ENCODE measurements at regions not wholly inside any gene's neighbourhood (a gene's known extent, or its start where the extent isn't known, plus 50 kb on each side); places are given as distances from the start of the nearest gene placed in this dataset.

DNA sequence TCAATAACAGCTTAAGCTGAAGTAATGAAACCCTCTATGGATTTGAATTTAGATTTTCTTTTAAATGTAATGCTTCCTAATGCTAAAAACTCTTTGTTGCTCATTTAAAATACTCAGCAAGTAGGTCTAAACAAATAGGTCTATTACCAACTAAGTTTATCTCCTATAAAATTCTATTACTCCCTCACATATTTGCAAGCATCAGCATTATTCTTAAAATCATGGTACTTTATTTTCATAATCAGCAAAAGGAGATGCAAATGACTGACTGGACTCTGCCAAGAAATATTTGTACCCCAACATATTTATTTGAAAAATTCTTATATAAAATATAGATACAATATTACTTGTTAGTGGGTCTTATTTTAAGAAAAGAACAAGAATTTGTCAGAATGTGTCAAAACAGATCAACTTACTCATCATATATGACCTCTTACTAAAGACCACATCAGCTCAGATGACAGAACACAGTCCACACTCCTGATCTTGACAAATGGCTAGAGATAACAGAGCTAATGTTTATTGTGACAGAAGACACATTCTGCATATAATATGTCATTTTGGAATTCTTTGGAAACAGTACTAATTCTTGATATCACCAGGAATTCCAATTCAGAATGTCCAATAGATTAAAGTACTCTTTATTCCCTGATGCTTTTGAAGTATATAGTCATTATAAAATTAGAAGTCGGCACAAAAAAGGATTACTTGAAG lies 704.6 kb upstream of the PCDH9 start:
- H3K36me3 ChIP-seq (ENCODE audit: control insufficient read depth, low read length) = no peaks in the 10 kb centered on the region
- H4K20me1 ChIP-seq (ENCODE audit: control insufficient read depth, insufficient read depth, low read depth, low read length) = no peaks in the 10 kb centered on the region
- no peak for TF ChIP-seq EZH2phosphoT487 (IDR thresholded peaks at IDR 0.05; ENCODE audit: borderline replicate concordance, low read length)
- TF ChIP-seq, protein P1, sequence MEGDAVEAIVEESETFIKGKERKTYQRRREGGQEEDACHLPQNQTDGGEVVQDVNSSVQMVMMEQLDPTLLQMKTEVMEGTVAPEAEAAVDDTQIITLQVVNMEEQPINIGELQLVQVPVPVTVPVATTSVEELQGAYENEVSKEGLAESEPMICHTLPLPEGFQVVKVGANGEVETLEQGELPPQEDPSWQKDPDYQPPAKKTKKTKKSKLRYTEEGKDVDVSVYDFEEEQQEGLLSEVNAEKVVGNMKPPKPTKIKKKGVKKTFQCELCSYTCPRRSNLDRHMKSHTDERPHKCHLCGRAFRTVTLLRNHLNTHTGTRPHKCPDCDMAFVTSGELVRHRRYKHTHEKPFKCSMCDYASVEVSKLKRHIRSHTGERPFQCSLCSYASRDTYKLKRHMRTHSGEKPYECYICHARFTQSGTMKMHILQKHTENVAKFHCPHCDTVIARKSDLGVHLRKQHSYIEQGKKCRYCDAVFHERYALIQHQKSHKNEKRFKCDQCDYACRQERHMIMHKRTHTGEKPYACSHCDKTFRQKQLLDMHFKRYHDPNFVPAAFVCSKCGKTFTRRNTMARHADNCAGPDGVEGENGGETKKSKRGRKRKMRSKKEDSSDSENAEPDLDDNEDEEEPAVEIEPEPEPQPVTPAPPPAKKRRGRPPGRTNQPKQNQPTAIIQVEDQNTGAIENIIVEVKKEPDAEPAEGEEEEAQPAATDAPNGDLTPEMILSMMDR (IDR thresholded peaks at IDR 0.05; ENCODE audit: low read depth, low read length, poor library complexity, severe bottlenecking) = no peak
- H3K27ac ChIP-seq (ENCODE audit: low read depth, low read length) = no peak overlapping the region
- H3K4me2 ChIP-seq (ENCODE audit: low read length) = no peak overlapping the region
- no peaks in the 10 kb centered on the region for H3K9me3 ChIP-seq (ENCODE audit: control insufficient read depth, insufficient read depth, low read length)
- H3K79me2 ChIP-seq (ENCODE audit: control insufficient read depth, low read length) = no peaks in the 10 kb centered on the region
- no peaks in the 10 kb centered on the region for H3K4me1 ChIP-seq (ENCODE audit: control insufficient read depth, low read length)
- no peaks in the 10 kb centered on the region for H3K9me2 ChIP-seq (replicated peaks; ENCODE audit: control insufficient read depth, low read length)
- H3F3A ChIP-seq (ENCODE audit: control insufficient read depth, insufficient read depth) = no peaks in the 10 kb centered on the region
- no peaks in the 10 kb centered on the region for H3K27me3 ChIP-seq (ENCODE audit: control insufficient read depth, low read length)
- H3K4me3 ChIP-seq (ENCODE audit: low read length) = no peak overlapping the region

DNA sequence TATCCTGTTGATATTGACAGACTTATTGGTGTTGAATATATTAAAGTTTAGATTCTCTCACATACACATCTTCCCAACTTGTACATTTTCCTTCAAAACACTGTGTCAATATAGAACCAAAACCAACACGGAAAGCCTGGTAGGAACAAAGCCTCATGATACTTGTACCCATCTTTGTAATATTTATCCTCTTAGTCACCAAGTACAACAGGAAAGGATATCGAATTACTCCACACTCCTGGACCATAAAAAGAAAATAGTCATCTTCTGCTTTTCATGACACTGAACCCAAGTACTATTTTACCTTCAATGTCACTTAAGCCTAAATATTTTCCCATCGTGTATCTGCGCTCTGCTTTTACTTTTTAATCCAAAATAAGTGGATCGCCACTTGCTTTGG lies 702.9 kb upstream of the PCDH9 start:
- TF ChIP-seq, protein P1 (IDR thresholded peaks at IDR 0.05; ENCODE audit: low read depth, low read length, poor library complexity, severe bottlenecking) = no peak
- no peak for TF ChIP-seq EZH2phosphoT487 (IDR thresholded peaks at IDR 0.05; ENCODE audit: borderline replicate concordance, low read length)
- no peak overlapping the region for H3K4me2 ChIP-seq (ENCODE audit: low read length)
- no peaks in the 10 kb centered on the region for H3F3A ChIP-seq (ENCODE audit: control insufficient read depth, insufficient read depth)
- H3K79me2 ChIP-seq (ENCODE audit: control insufficient read depth, low read length) = no peaks in the 10 kb centered on the region
- H3K27me3 ChIP-seq (ENCODE audit: control insufficient read depth, low read length) = no peaks in the 10 kb centered on the region
- H3K27ac ChIP-seq (ENCODE audit: low read depth, low read length) = no peak overlapping the region
- no peaks in the 10 kb centered on the region for H3K9me3 ChIP-seq (ENCODE audit: control insufficient read depth, insufficient read depth, low read length)
- no peaks in the 10 kb centered on the region for H3K4me1 ChIP-seq (ENCODE audit: control insufficient read depth, low read length)
- H3K9me2 ChIP-seq (replicated peaks; ENCODE audit: control insufficient read depth, low read length) = no peaks in the 10 kb centered on the region
- H3K36me3 ChIP-seq (ENCODE audit: control insufficient read depth, low read length) = no peaks in the 10 kb centered on the region
- no peaks in the 10 kb centered on the region for H4K20me1 ChIP-seq (ENCODE audit: control insufficient read depth, insufficient read depth, low read depth, low read length)
- no peak overlapping the region for H3K4me3 ChIP-seq (ENCODE audit: low read length)

DNA sequence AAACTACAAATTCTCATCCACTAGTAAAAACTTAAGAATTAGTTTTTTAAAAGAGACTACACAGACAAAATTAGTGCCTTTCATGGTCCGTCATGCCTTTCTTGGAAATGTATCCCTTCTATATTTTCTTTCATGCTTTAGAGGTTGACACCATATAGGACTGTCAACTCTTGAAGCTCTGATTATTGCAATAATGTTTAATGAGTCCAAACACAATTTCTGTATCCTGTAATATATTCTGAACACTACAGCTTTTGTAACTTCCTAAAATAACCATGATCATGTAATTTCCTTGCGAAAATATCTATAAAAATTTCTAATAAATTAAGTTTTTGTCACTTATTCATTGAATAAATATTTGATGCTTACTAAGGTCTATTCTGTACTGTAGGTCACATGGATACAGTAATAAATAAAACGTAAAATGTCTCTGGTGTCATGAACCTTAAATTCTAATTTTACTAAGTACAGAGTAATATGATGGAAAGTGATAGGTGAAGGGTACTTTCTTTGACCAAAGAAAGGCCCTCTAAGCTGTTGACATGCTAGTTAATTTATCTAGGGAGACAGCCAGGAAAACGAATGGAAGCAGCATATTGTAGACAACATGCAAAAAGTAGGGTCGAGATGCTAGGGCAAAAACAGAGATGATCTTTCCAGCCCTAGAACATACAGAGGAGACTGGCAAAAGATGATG lies 687.3 kb upstream of the PCDH9 start:
- Histone ChIP-seq H3K9me3 (ENCODE audit: control insufficient read depth, insufficient read depth, low read length) (no peaks in the 10 kb centered on the region; the same call in 1 of the 2 replicates), H3K9me2 (replicated peaks; ENCODE audit: control insufficient read depth, low read length) (no peaks in the 10 kb centered on the region), H3K79me2 (ENCODE audit: control insufficient read depth, low read length) (no peaks in the 10 kb centered on the region), H3K4me3 (ENCODE audit: low read length) (no peak overlapping the region), H3K36me3 (ENCODE audit: control insufficient read depth, low read length) (no peaks in the 10 kb centered on the region), H3K27me3 (ENCODE audit: control insufficient read depth, low read length) (no peaks in the 10 kb centered on the region), H3K4me1 (ENCODE audit: control insufficient read depth, low read length) (no peaks in the 10 kb centered on the region), H3F3A (ENCODE audit: control insufficient read depth, insufficient read depth) (no peaks in the 10 kb centered on the region), H4K20me1 (ENCODE audit: control insufficient read depth, insufficient read depth, low read depth, low read length) (no peaks in the 10 kb centered on the region), H3K4me2 (ENCODE audit: low read length) (no peak overlapping the region), H3K27ac (ENCODE audit: low read depth, low read length) (no peak overlapping the region)
- no peak for TF ChIP-seq EZH2phosphoT487 (IDR thresholded peaks at IDR 0.05; ENCODE audit: borderline replicate concordance, low read length)
- TF ChIP-seq, protein P1 (IDR thresholded peaks at IDR 0.05; ENCODE audit: low read depth, low read length, poor library complexity, severe bottlenecking) = no peak

Measured in DOHH2 (cell line).